Neural crest cell (in vitro differentiated cells): ENCODE measurements at regions not wholly inside any gene's neighbourhood (a gene's known extent, or its start where the extent isn't known, plus 50 kb on each side); places are given as distances from the start of the nearest gene placed in this dataset.
A peak's percentile ranks its signal among the peaks of the same experiment; 100 is the strongest.
"Not testable (repeated sequence)": the region's sequence is repeated elsewhere in the genome, so short reads cannot be mapped to it uniquely, and the experiment has no call there.

ENCODE experiments used
- DNase-seq: peaks from one replicate; pipeline ENCODE4 v3.0.0; 2021; ENCODE audit warnings: low read depth, mixed read lengths, low spot score
- H3K27ac Mint-ChIP-seq: one replicate; pipeline ENCODE4 v1.8.0; 2021; ENCODE audit warnings: mild to moderate bottlenecking, mixed read lengths; ENCODE audit not compliant: unreplicated experiment
- H3K27me3 Mint-ChIP-seq: 2 replicates; pipeline ENCODE4 v1.8.0; 2021; ENCODE audit warnings: low read depth, mild to moderate bottlenecking, mixed read lengths
- H3K36me3 Mint-ChIP-seq: 2 replicates; pipeline ENCODE4 v1.8.0; 2021; ENCODE audit warnings: low read depth, mild to moderate bottlenecking, mixed read lengths
- H3K4me1 Mint-ChIP-seq: 2 replicates; pipeline ENCODE4 v1.8.0; 2021; ENCODE audit warnings: mixed read lengths
- H3K4me3 Mint-ChIP-seq: one replicate; pipeline ENCODE4 v1.8.0; 2021; ENCODE audit warnings: mild to moderate bottlenecking, mixed read lengths
- H3K9me3 Mint-ChIP-seq: 2 replicates; pipeline ENCODE4 v1.8.0; 2021; ENCODE audit warnings: mixed read lengths
- CTCF ChIP-seq: fragments of 200-600 bp; sonication (generic); conservative IDR thresholded peaks from 2 replicates; pipeline ENCODE4 v1.5.0; 2021; ENCODE audit warnings: antibody characterized with exemption, mild to moderate bottlenecking

GRCh38 chrX:39690541-39691415 is 407.0 kb downstream of the BCOR start:
- no peak overlapping the region for H3K27ac Mint-ChIP-seq
- H3K36me3 Mint-ChIP-seq = peaks cover 3% of the 10 kb centered on the region
- H3K4me1 Mint-ChIP-seq = peaks cover 38% of the 10 kb centered on the region
- DNase-seq = no peak
- H3K4me3 Mint-ChIP-seq = peak overlapping the region; percentile 31
- no peaks in the 10 kb centered on the region for H3K27me3 Mint-ChIP-seq
- no peak for TF ChIP-seq CTCF
- peaks cover 3% of the 10 kb centered on the region for H3K9me3 Mint-ChIP-seq

- no peak overlapping the region for H3K27ac Mint-ChIP-seq
- no peak for DNase-seq
- peaks cover 6% of the 10 kb centered on the region for H3K9me3 Mint-ChIP-seq
- no peaks in the 10 kb centered on the region for H3K27me3 Mint-ChIP-seq
- H3K36me3 Mint-ChIP-seq = peaks cover 3% of the 10 kb centered on the region
- H3K4me3 Mint-ChIP-seq = peak overlapping the region; percentile 34
- TF ChIP-seq CTCF = no peak
- peaks cover 34% of the 10 kb centered on the region for H3K4me1 Mint-ChIP-seq
These were observed 406.0 kb downstream of the BCOR start for GRCh38 chrX:39691724-39692123.

- H3K4me1 Mint-ChIP-seq = peaks cover 25% of the 10 kb centered on the region
- no peak for DNase-seq
- no peak overlapping the region for H3K27ac Mint-ChIP-seq
- TF ChIP-seq CTCF = no peak
- no peaks in the 10 kb centered on the region for H3K27me3 Mint-ChIP-seq
- peaks cover 3% of the 10 kb centered on the region for H3K36me3 Mint-ChIP-seq
- peaks cover 6% of the 10 kb centered on the region for H3K9me3 Mint-ChIP-seq
- H3K4me3 Mint-ChIP-seq = no peak overlapping the region
These were observed 405.0 kb downstream of the BCOR start for GRCh38 chrX:39692796-39693195.

- Mint-ChIP-seq H3K36me3 (peaks cover 3% of the 10 kb centered on the region), H3K27ac (no peak overlapping the region), H3K27me3 (no peaks in the 10 kb centered on the region), H3K4me3 (no peak overlapping the region), H3K9me3 (peaks cover 6% of the 10 kb centered on the region), H3K4me1 (peaks cover 20% of the 10 kb centered on the region)
- DNase-seq = no peak
- TF ChIP-seq CTCF = no peak
These were observed 404.5 kb downstream of the BCOR start for GRCh38 chrX:39693298-39693697.

- H3K4me1 Mint-ChIP-seq, DNase-seq, H3K36me3 Mint-ChIP-seq, H3K9me3 Mint-ChIP-seq, H3K27ac Mint-ChIP-seq, H3K4me3 Mint-ChIP-seq, H3K27me3 Mint-ChIP-seq: not testable (repeated sequence)
These were observed 395.1 kb downstream of the BCOR start for GRCh38 chrX:39702636-39703035.

GRCh38 chrX:39703307-39703706 is 394.5 kb downstream of the BCOR start:
- Mint-ChIP-seq H3K9me3 (peaks cover 5% of the 10 kb centered on the region), H3K36me3 (no peaks in the 10 kb centered on the region), H3K4me1 (peaks cover 8% of the 10 kb centered on the region), H3K27me3 (no peaks in the 10 kb centered on the region), H3K4me3 (no peak overlapping the region), H3K27ac (no peak overlapping the region)
- no peak for DNase-seq
- TF ChIP-seq CTCF = no peak
